Esophagus squamous epithelium (tissue), 4 donors: ENCODE measurements at regions not wholly inside any gene's neighbourhood (a gene's known extent, or its start where the extent isn't known, plus 50 kb on each side); places are given as distances from the start of the nearest gene placed in this dataset.

Source experiments
- POLR2A ChIP-seq, 4 donors: fragments of 450-650 bp; IDR thresholded peaks; one replicate each; pipeline ENCODE4 v1.6.1; 2017; ENCODE audit warnings: antibody characterized with exemption in 4 of 4, mild to moderate bottlenecking in 4 of 4, moderate library complexity in 3 of 4
- TF ChIP-seq, protein P1 (sequence below), 6 experiments: fragments of 450-650 bp in 4 of 6; fragments of 200-600 bp in 2 of 6; sonication (generic) in 2 of 6; IDR thresholded peaks; one replicate each; pipeline ENCODE4 v1.5.1; 2016 to 2019; ENCODE audit warnings: antibody characterized with exemption in 6 of 6, mild to moderate bottlenecking in 4 of 6, moderate library complexity in 4 of 6

DNA sequence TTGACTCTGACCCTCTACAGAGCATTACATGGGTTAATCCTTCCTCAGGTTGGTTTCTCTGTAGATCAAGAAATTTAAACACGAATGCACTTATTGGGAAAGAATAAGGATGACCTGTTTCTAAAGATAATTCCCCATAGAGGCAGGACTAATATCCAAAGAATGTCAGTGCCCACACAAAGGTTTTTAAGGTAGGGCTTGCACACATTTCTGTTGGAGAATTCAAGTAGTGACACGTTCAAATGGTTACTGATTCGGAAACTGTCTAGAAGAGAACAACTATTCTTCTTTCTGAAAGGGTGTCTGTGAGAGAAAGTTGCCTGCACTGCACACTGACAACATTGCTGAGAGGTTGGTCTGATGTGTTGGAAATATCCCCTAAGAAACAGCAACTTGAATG is 167.3 kb downstream of the ZNF326 start:
- TF ChIP-seq, protein P1, sequence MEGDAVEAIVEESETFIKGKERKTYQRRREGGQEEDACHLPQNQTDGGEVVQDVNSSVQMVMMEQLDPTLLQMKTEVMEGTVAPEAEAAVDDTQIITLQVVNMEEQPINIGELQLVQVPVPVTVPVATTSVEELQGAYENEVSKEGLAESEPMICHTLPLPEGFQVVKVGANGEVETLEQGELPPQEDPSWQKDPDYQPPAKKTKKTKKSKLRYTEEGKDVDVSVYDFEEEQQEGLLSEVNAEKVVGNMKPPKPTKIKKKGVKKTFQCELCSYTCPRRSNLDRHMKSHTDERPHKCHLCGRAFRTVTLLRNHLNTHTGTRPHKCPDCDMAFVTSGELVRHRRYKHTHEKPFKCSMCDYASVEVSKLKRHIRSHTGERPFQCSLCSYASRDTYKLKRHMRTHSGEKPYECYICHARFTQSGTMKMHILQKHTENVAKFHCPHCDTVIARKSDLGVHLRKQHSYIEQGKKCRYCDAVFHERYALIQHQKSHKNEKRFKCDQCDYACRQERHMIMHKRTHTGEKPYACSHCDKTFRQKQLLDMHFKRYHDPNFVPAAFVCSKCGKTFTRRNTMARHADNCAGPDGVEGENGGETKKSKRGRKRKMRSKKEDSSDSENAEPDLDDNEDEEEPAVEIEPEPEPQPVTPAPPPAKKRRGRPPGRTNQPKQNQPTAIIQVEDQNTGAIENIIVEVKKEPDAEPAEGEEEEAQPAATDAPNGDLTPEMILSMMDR (IDR thresholded peaks at IDR 0.05), result no peak
- TF ChIP-seq POLR2A (IDR thresholded peaks at IDR 0.05), result no peak
